OCI-M1 (cell line): ENCODE measurements at regions not wholly inside any gene's neighbourhood (a gene's known extent, or its start where the extent isn't known, plus 50 kb on each side); places are given as distances from the start of the nearest gene placed in this dataset.

Source experiments
- DNase-seq: peaks from one replicate; lab custom pipeline; 2025; lab: John Stamatoyannopoulos, UW

GRCh38 chr12:92032101-92032500 is 113.5 kb downstream of the BTG1 start:
- DNase-seq: no peak

GRCh38 chr12:92030618-92031017 is 115.0 kb downstream of the BTG1 start:
- DNase-seq: peak; percentile 41

GRCh38 chr12:92029902-92030586 is 115.6 kb downstream of the BTG1 start:
- no peak for DNase-seq

GRCh38 chr12:92029136-92029535 is 116.5 kb downstream of the BTG1 start:
- no peak for DNase-seq

GRCh38 chr12:92028441-92028709 is 117.3 kb downstream of the BTG1 start:
- no peak for DNase-seq

GRCh38 chr12:92027701-92028440 is 117.8 kb downstream of the BTG1 start:
- no peak for DNase-seq

GRCh38 chr12:92027243-92027642 is 118.4 kb downstream of the BTG1 start:
- no peak for DNase-seq

- DNase-seq: no peak
Measured at GRCh38 chr12:92025462-92026207, 120.0 kb downstream of the BTG1 start.

- DNase-seq: no peak
Measured at GRCh38 chr12:92022093-92022492, 123.6 kb downstream of the BTG1 start.

- no peak for DNase-seq
Measured at GRCh38 chr12:92021666-92022035, 124.0 kb downstream of the BTG1 start.

GRCh38 chr12:92020983-92021665 is 124.5 kb downstream of the BTG1 start:
- no peak for DNase-seq

- no peak for DNase-seq
Measured at GRCh38 chr12:92019491-92020277, 126.0 kb downstream of the BTG1 start.

- DNase-seq: no peak
Measured at GRCh38 chr12:92012691-92013090, 133.0 kb downstream of the BTG1 start.

GRCh38 chr12:92010853-92011701 is 134.6 kb downstream of the BTG1 start:
- DNase-seq: no peak

- DNase-seq: no peak
Measured at GRCh38 chr12:92010368-92010767, 135.3 kb downstream of the BTG1 start.

- DNase-seq: no peak
Measured at GRCh38 chr12:92008345-92008744, 137.3 kb downstream of the BTG1 start.

GRCh38 chr12:92007787-92008186 is 137.9 kb downstream of the BTG1 start:
- no peak for DNase-seq

GRCh38 chr12:92003701-92004100 is 141.9 kb downstream of the BTG1 start:
- DNase-seq: peak; percentile 18

GRCh38 chr12:92002673-92003382 is 142.8 kb downstream of the BTG1 start:
- peak; percentile 64 for DNase-seq

GRCh38 chr12:92002195-92002649 is 143.4 kb downstream of the BTG1 start:
- peak; percentile 17 for DNase-seq
